SH-SY5Y (cell line): ENCODE measurements at regions not wholly inside any gene's neighbourhood (a gene's known extent, or its start where the extent isn't known, plus 50 kb on each side); places are given as distances from the start of the nearest gene placed in this dataset.

Source experiments
- GATA2 ChIP-seq: IDR thresholded peaks from 2 replicates; pipeline ENCODE4 v1.6.1; 2011; ENCODE audit warnings: mild to moderate bottlenecking, low read depth, low read length
- GATA3 ChIP-seq: IDR thresholded peaks from 2 replicates; pipeline ENCODE4 v1.6.1; 2011; ENCODE audit warnings: low read depth, mild to moderate bottlenecking, low read length, moderate library complexity

DNA sequence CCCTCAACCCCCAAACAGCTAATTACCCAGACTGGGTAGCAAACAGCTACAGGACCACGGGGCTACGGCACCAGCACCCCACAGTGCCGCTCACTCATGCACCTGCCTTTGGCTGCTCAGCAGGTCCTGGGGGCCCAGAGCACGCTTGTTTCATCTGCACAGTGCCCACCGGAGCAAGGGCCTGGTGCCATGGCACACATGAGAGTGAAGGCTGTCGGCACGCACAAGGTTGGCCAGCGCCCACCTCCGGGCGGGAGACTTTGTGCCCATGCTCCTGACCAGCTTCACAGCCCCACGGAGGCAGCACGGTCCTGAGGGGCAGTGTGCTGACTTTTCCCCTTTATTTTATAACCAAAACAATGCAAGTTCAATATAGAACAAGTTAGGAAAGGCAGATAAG is 135.9 kb upstream of the NSMCE3 start:
- TF ChIP-seq GATA3: no peak
- no peak for TF ChIP-seq GATA2
